WTC11 (cell line): ENCODE measurements at regions not wholly inside any gene's neighbourhood (a gene's known extent, or its start where the extent isn't known, plus 50 kb on each side); places are given as distances from the start of the nearest gene placed in this dataset.

Experiments
- ATAC-seq: fragments of 200-7000 bp; cut with Tn5 transposase; 2 replicates; pipeline ENCODE4 v1.10.0; 2021; ENCODE audit warnings: mild to moderate bottlenecking, moderate library complexity
- CTCF ChIA-PET: fragments of 300-600 bp; sonication (Branson Sonifier 250); formaldehyde crosslinking; loops from one replicate; lab custom pipeline; 2021; ENCODE audit warnings: antibody characterized with exemption; lab: Charles Lee
- POLR2A ChIA-PET: fragments of 350-600 bp; sonication (Branson Sonifier 250); formaldehyde crosslinking; loops from one replicate; lab custom pipeline; 2021; ENCODE audit warnings: antibody characterized with exemption; lab: Charles Lee
- DNase-seq: peaks from one replicate; pipeline ENCODE4 v3.0.0; 2021; ENCODE audit warnings: low spot score
- H3K27ac Mint-ChIP-seq: 2 replicates; pipeline ENCODE4 v1.8.0; 2021; ENCODE audit warnings: mixed read lengths
- H3K27me3 Mint-ChIP-seq: 2 replicates; pipeline ENCODE4 v1.8.0; 2021; ENCODE audit warnings: low read depth, mild to moderate bottlenecking, moderate library complexity, mixed read lengths
- H3K36me3 Mint-ChIP-seq: 2 replicates; pipeline ENCODE4 v1.8.0; 2021; ENCODE audit warnings: mixed read lengths
- H3K4me1 Mint-ChIP-seq: 2 replicates; pipeline ENCODE4 v1.8.0; 2022; ENCODE audit warnings: mixed read lengths
- H3K4me3 Mint-ChIP-seq: 2 replicates; pipeline ENCODE4 v1.8.0; 2021; ENCODE audit warnings: mild to moderate bottlenecking, moderate library complexity, mixed read lengths
- H3K9me3 Mint-ChIP-seq: 2 replicates; pipeline ENCODE4 v1.8.0; 2021; ENCODE audit warnings: mixed read lengths
- AR ChIP-seq: fragments of 250-450 bp; sonication (Bioruptor Pico); IDR thresholded peaks from 2 replicates; pipeline ENCODE4 v1.9.0; 2021; ENCODE audit warnings: mild to moderate bottlenecking
- CBFB ChIP-seq: sonication (generic); formaldehyde crosslinking; IDR thresholded peaks from 2 replicates; pipeline ENCODE4 v1.8.1; 2022; ENCODE audit warnings: mild to moderate bottlenecking, low read depth, missing genetic modification reagents
- ETV6 ChIP-seq: sonication (generic); formaldehyde crosslinking; IDR thresholded peaks from 2 replicates; pipeline ENCODE4 v1.8.1; 2022; ENCODE audit warnings: mild to moderate bottlenecking, missing genetic modification reagents
- FOXK1 ChIP-seq: sonication (generic); formaldehyde crosslinking; IDR thresholded peaks from 2 replicates; pipeline ENCODE4 v1.8.0; 2022; ENCODE audit warnings: mild to moderate bottlenecking, moderate library complexity, missing genetic modification reagents
- IRF1 ChIP-seq: sonication (generic); formaldehyde crosslinking; IDR thresholded peaks from 2 replicates; pipeline ENCODE4 v1.8.0; 2023; ENCODE audit warnings: missing genetic modification reagents
- KAT7 ChIP-seq: sonication (generic); formaldehyde crosslinking; IDR thresholded peaks from 2 replicates; pipeline ENCODE4 v1.8.1; 2023; ENCODE audit warnings: missing genetic modification reagents, mild to moderate bottlenecking, borderline replicate concordance
- MLX ChIP-seq: sonication (generic); formaldehyde crosslinking; IDR thresholded peaks from 2 replicates; pipeline ENCODE4 v1.8.1; 2023; ENCODE audit warnings: mild to moderate bottlenecking, missing genetic modification reagents, moderate library complexity
- NFATC4 ChIP-seq: fragments of 250-450 bp; sonication (Bioruptor Pico); IDR thresholded peaks from 2 replicates; pipeline ENCODE4 v1.9.0; 2021; ENCODE audit warnings: mild to moderate bottlenecking
- NFE2L1 ChIP-seq: sonication (generic); formaldehyde crosslinking; IDR thresholded peaks from 2 replicates; pipeline ENCODE4 v1.8.1; 2023; ENCODE audit warnings: missing genetic modification reagents
- PRDM15 ChIP-seq: sonication (generic); formaldehyde crosslinking; IDR thresholded peaks from 2 replicates; pipeline ENCODE4 v1.8.0; 2022; ENCODE audit warnings: missing genetic modification reagents
- SMAD3 ChIP-seq: sonication (generic); formaldehyde crosslinking; IDR thresholded peaks from 2 replicates; pipeline ENCODE4 v1.8.0; 2022; ENCODE audit warnings: missing genetic modification reagents, mild to moderate bottlenecking, borderline replicate concordance
- SMAD4 ChIP-seq: sonication (generic); formaldehyde crosslinking; IDR thresholded peaks from 2 replicates; pipeline ENCODE4 v1.8.0; 2022; ENCODE audit warnings: mild to moderate bottlenecking, missing genetic modification reagents
- SP1 ChIP-seq: sonication (generic); formaldehyde crosslinking; conservative IDR thresholded peaks from 2 replicates; pipeline ENCODE4 v1.8.1; 2022; ENCODE audit warnings: missing genetic modification reagents
- TCF7 ChIP-seq: sonication (generic); formaldehyde crosslinking; IDR thresholded peaks from 2 replicates; pipeline ENCODE4 v1.8.0; 2022; ENCODE audit warnings: mild to moderate bottlenecking, low read depth, missing genetic modification reagents, moderate library complexity
- TP53 ChIP-seq: sonication (generic); formaldehyde crosslinking; IDR thresholded peaks from 2 replicates; pipeline ENCODE4 v1.8.1; 2023; ENCODE audit warnings: mild to moderate bottlenecking, missing genetic modification reagents
- USF1 ChIP-seq: sonication (generic); formaldehyde crosslinking; IDR thresholded peaks from 2 replicates; pipeline ENCODE4 v1.8.0; 2022; ENCODE audit warnings: mild to moderate bottlenecking, missing genetic modification reagents
- ZMAT4 ChIP-seq: fragments of 250-450 bp; sonication (Bioruptor Pico); IDR thresholded peaks from 2 replicates; pipeline ENCODE4 v1.9.0; 2021; ENCODE audit warnings: mild to moderate bottlenecking
- ZNF121 ChIP-seq: sonication (generic); formaldehyde crosslinking; IDR thresholded peaks from 2 replicates; pipeline ENCODE4 v1.8.0; 2023; ENCODE audit warnings: missing genetic modification reagents
- ZNF416 ChIP-seq: fragments of 250-450 bp; sonication (Bioruptor Pico); IDR thresholded peaks from 2 replicates; pipeline ENCODE4 v1.9.0; 2021; ENCODE audit warnings: mild to moderate bottlenecking, inconsistent platforms
- ZNF532 ChIP-seq: fragments of 250-450 bp; sonication (Bioruptor Pico); IDR thresholded peaks from 2 replicates; pipeline ENCODE4 v1.9.0; 2021; ENCODE audit warnings: mild to moderate bottlenecking, borderline replicate concordance

GRCh38 chr7:23959821-23960220, 249.8 kb downstream of the STK31 start (continued):
- no peak for TF ChIP-seq PRDM15
- TF ChIP-seq TP53 (CRISPR knock-in tag) = no peak
- TF ChIP-seq USF1 (CRISPR knock-in tag) = no peak
- TF ChIP-seq TCF7 (CRISPR knock-in tag) = no peak

- DNase-seq = no peak
- Mint-ChIP-seq H3K36me3 (no peaks in the 10 kb centered on the region), H3K4me1 (peaks cover 9% of the 10 kb centered on the region), H3K4me3 (no peak overlapping the region), H3K27me3 (no peaks in the 10 kb centered on the region), H3K9me3 (peaks cover 3% of the 10 kb centered on the region), H3K27ac (no peak overlapping the region)
- ChIA-PET CTCF (no interaction called here), POLR2A (no interaction called here)
- TF ChIP-seq NFATC4 (CRISPR knock-in tag) (no peak), SMAD4 (CRISPR knock-in tag) (no peak)
- no peak for ATAC-seq
These were observed 250.3 kb downstream of the STK31 start for GRCh38 chr7:23960361-23960760.

- no peak overlapping the region for H3K4me3 Mint-ChIP-seq
- ATAC-seq (no peak), DNase-seq (no peak)
- H3K36me3 Mint-ChIP-seq = no peaks in the 10 kb centered on the region
- 0 out of 2 replicates have a peak, but pooled peaks cover 5% of the 10 kb centered on the region for H3K9me3 Mint-ChIP-seq
- POLR2A ChIA-PET = no interaction called here
- no peaks in the 10 kb centered on the region for H3K27me3 Mint-ChIP-seq
- no peak overlapping the region for H3K27ac Mint-ChIP-seq
- H3K4me1 Mint-ChIP-seq = peaks cover 15% of the 10 kb centered on the region
- CTCF ChIA-PET = no interaction called here
- TF ChIP-seq FOXK1 (CRISPR knock-in tag) (no peak), IRF1 (no peak), SP1 (CRISPR knock-in tag) (no peak), AR (CRISPR knock-in tag) (no peak), NFE2L1 (CRISPR knock-in tag) (no peak), ZNF532 (CRISPR knock-in tag) (no peak), ZNF416 (no peak), ZNF121 (CRISPR knock-in tag) (no peak), MLX (no peak), CBFB (no peak), ETV6 (no peak), KAT7 (no peak), SMAD3 (CRISPR knock-in tag) (no peak), ZMAT4 (no peak)
These were observed 253.6 kb downstream of the STK31 start for GRCh38 chr7:23963461-23964165.
